Fibroblast of lung (primary cell): ENCODE measurements at regions not wholly inside any gene's neighbourhood (a gene's known extent, or its start where the extent isn't known, plus 50 kb on each side); places are given as distances from the start of the nearest gene placed in this dataset.

Experiments
- CTCF ChIP-seq, 2 donors: IDR thresholded peaks in 1 of 2; conservative IDR thresholded peaks in 1 of 2; 1 replicate in 1 of 2; 2 replicates in 1 of 2; pipeline ENCODE4 v1.5.1; 2011 to 2012; ENCODE audit warnings: low read length in 2 of 2, control low read depth in 1 of 2, inconsistent platforms in 1 of 2, low read depth in 1 of 2, mild to moderate bottlenecking in 1 of 2
- EZH2 ChIP-seq: IDR thresholded peaks from 2 replicates; pipeline ENCODE4 v1.5.1; 2012; ENCODE audit warnings: low read length, control low read depth, mild to moderate bottlenecking; ENCODE audit errors: missing control alignments

DNA sequence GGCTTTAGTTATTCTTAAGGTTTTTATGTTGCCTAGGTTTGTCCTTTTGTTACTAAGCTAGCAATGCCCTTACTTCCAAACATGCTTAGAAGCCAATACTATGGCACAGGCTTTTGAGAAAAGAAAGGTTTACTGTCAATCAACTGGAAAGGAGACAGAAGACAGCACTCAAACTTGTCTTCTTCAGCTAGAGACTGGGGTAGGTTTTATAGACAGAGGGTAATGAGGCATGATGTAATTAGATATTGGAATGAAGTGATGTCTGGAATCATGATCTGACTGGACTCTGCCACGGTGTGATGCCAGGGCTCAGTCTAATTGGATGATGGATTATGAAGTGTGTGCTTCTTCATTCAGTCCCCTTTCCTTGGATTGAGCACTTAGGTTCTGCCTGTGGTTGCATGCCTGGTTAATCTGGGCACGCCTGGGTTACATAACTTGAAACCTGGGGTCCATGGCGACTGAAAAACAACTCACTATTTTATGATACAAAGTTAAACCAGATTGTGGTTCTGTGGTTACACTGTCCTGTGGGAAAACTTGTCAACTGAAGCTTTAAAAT, 625.8 kb downstream of the BRINP3 start:
- no peak for TF ChIP-seq CTCF (conservative IDR thresholded peaks at IDR 0.05 in 1 of 2, IDR thresholded peaks at IDR 0.05 in 1 of 2; ENCODE audit: low read depth in 1 of 2, low read length in 2 of 2)
- no peak for TF ChIP-seq EZH2
